HG02610 (cell line): ENCODE measurements at regions not wholly inside any gene's neighbourhood (a gene's known extent, or its start where the extent isn't known, plus 50 kb on each side); places are given as distances from the start of the nearest gene placed in this dataset.

Experiments
- ATAC-seq: cut with Tn5 transposase; IDR thresholded peaks from one replicate; pipeline ENCODE4 v1.9.1; 2021; ENCODE audit warnings: mild to moderate bottlenecking, moderate library complexity; ENCODE audit not compliant: unreplicated experiment

GRCh38 chr6:164502833-164503232 lies 806.6 kb downstream of the C6orf118 start:
- ATAC-seq, result no peak

- ATAC-seq, result no peak
Observed at GRCh38 chr6:164495882-164496495, 813.4 kb downstream of the C6orf118 start.

GRCh38 chr6:164478426-164478825 lies 831.0 kb downstream of the C6orf118 start:
- ATAC-seq, result no peak

- no peak for ATAC-seq
Observed at GRCh38 chr6:164477790-164478189, 831.6 kb downstream of the C6orf118 start.

- no peak for ATAC-seq
Observed at GRCh38 chr6:164477101-164477500, 832.3 kb downstream of the C6orf118 start.

- no peak for ATAC-seq
Observed at GRCh38 chr6:164469276-164469949, 840.0 kb downstream of the C6orf118 start.

- no peak for ATAC-seq
Observed at GRCh38 chr6:164455835-164456234, 853.6 kb downstream of the C6orf118 start.

GRCh38 chr6:164453835-164454234 lies 855.6 kb downstream of the C6orf118 start:
- no peak for ATAC-seq

- no peak for ATAC-seq
Observed at GRCh38 chr6:164442572-164442971, 866.8 kb downstream of the C6orf118 start.

GRCh38 chr6:164439331-164439730 lies 870.1 kb downstream of the C6orf118 start:
- no peak for ATAC-seq

GRCh38 chr6:164436976-164437375 lies 872.4 kb downstream of the C6orf118 start:
- ATAC-seq, result no peak

- ATAC-seq, result no peak
Observed at GRCh38 chr6:164427728-164428402, 881.5 kb downstream of the C6orf118 start.

- ATAC-seq, result no peak
Observed at GRCh38 chr6:164424489-164424888, 884.9 kb downstream of the C6orf118 start.

- ATAC-seq, result no peak
Observed at GRCh38 chr6:164419099-164419498, 890.3 kb downstream of the C6orf118 start.

GRCh38 chr6:164418262-164418588 lies 891.2 kb downstream of the C6orf118 start:
- no peak for ATAC-seq

- ATAC-seq, result no peak
Observed at GRCh38 chr6:164417537-164418261, 891.7 kb downstream of the C6orf118 start.

GRCh38 chr6:164415832-164416563 lies 893.4 kb downstream of the C6orf118 start:
- no peak for ATAC-seq

GRCh38 chr6:164414695-164415094 lies 894.7 kb downstream of the C6orf118 start:
- ATAC-seq, result no peak

- ATAC-seq, result no peak
Observed at GRCh38 chr6:164412566-164412965, 896.8 kb downstream of the C6orf118 start.

GRCh38 chr6:164410017-164410416 lies 899.4 kb downstream of the C6orf118 start:
- ATAC-seq, result no peak
